ENCODE measurements at regions not wholly inside any gene's neighbourhood (a gene's known extent, or its start where the extent isn't known, plus 50 kb on each side); places are given as distances from the start of the nearest gene placed in this dataset.

DNA sequence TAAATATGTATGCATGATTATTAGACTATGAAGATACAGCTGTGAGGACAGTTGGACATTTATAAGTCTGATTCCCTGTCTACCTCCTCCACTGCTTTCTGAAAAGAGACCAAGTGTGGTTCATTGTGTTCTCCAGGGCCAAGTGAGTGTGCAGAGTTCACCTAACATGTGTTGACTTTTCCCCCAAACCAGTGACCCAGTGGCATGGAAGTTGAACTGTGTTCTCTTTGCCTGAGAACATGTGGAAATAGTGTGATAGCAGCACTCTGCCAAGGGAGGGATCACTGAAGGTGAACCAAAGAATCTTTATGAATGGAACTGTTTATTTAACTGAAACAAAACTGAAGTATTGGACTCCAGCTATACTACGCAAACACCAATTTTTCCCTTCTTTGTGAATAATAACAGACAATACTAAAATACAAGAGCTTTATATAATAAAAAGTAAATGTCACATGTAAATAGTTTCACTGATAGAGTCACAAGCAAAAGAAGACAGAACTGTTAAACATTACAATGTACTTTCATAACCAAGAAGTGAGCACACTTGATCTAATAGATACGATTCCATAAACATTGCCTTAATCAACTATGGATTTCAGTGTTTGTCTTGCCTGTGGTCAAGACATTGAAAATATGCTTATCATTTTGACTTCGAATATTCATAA lies 200.3 kb upstream of the FUT9 start (continued):
- TF ChIP-seq, protein P1, sequence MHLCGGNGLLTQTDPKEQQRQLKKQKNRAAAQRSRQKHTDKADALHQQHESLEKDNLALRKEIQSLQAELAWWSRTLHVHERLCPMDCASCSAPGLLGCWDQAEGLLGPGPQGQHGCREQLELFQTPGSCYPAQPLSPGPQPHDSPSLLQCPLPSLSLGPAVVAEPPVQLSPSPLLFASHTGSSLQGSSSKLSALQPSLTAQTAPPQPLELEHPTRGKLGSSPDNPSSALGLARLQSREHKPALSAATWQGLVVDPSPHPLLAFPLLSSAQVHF (CRISPR knock-in tag; IDR thresholded peaks at IDR 0.05): no peak
- TF ChIP-seq RAD21 (CRISPR knock-in tag; IDR thresholded peaks at IDR 0.05) (peak; percentile 62), ZNF549 (CRISPR knock-in tag; IDR thresholded peaks at IDR 0.05) (no peak), ZMYM4 (CRISPR knock-in tag; IDR thresholded peaks at IDR 0.05) (peak; percentile 100), FOXM1 (CRISPR knock-in tag; IDR thresholded peaks at IDR 0.05) (no peak), NONO (IDR thresholded peaks at IDR 0.05) (no peak), NONO (CRISPR knock-in tag; conservative IDR thresholded peaks at IDR 0.05) (peak; percentile 78), ZNF557 (CRISPR knock-in tag; IDR thresholded peaks at IDR 0.05) (0 out of 2 replicates have a peak, but pooled peaks have one; percentile 54), NCOA1 (CRISPR knock-in tag; IDR thresholded peaks at IDR 0.05) (peak; percentile 94), BRCA1 (CRISPR knock-in tag; IDR thresholded peaks at IDR 0.05) (no peak), ZNF121 (CRISPR knock-in tag; IDR thresholded peaks at IDR 0.05) (0 out of 2 replicates have a peak, but pooled peaks have one; percentile 30), ETV5 (CRISPR knock-in tag; IDR thresholded peaks at IDR 0.05; ENCODE audit: borderline replicate concordance) (peak; percentile 83), SOX5 (CRISPR knock-in tag; IDR thresholded peaks at IDR 0.05; ENCODE audit: borderline replicate concordance) (peak; percentile 97), HOXA7 (CRISPR knock-in tag; IDR thresholded peaks at IDR 0.05) (no peak), KLF11 (CRISPR knock-in tag; IDR thresholded peaks at IDR 0.05) (peak; percentile 82), ZNF781 (CRISPR knock-in tag; IDR thresholded peaks at IDR 0.05; ENCODE audit: borderline replicate concordance, not compliant biosample characterization) (peak; percentile 33), PHF21A (CRISPR knock-in tag; IDR thresholded peaks at IDR 0.05) (peak; percentile 79), ELF3 (CRISPR knock-in tag; IDR thresholded peaks at IDR 0.05) (peak; percentile 97), ZNF30 (CRISPR knock-in tag; IDR thresholded peaks at IDR 0.05) (no peak), ZNF124 (CRISPR knock-in tag; IDR thresholded peaks at IDR 0.05) (peak; percentile 90), ZNF138 (CRISPR knock-in tag; IDR thresholded peaks at IDR 0.05; ENCODE audit: low read depth) (no peak), ZFP90 (CRISPR knock-in tag; IDR thresholded peaks at IDR 0.05; ENCODE audit: borderline replicate concordance) (no peak)
- TF ChIP-seq, protein P2, sequence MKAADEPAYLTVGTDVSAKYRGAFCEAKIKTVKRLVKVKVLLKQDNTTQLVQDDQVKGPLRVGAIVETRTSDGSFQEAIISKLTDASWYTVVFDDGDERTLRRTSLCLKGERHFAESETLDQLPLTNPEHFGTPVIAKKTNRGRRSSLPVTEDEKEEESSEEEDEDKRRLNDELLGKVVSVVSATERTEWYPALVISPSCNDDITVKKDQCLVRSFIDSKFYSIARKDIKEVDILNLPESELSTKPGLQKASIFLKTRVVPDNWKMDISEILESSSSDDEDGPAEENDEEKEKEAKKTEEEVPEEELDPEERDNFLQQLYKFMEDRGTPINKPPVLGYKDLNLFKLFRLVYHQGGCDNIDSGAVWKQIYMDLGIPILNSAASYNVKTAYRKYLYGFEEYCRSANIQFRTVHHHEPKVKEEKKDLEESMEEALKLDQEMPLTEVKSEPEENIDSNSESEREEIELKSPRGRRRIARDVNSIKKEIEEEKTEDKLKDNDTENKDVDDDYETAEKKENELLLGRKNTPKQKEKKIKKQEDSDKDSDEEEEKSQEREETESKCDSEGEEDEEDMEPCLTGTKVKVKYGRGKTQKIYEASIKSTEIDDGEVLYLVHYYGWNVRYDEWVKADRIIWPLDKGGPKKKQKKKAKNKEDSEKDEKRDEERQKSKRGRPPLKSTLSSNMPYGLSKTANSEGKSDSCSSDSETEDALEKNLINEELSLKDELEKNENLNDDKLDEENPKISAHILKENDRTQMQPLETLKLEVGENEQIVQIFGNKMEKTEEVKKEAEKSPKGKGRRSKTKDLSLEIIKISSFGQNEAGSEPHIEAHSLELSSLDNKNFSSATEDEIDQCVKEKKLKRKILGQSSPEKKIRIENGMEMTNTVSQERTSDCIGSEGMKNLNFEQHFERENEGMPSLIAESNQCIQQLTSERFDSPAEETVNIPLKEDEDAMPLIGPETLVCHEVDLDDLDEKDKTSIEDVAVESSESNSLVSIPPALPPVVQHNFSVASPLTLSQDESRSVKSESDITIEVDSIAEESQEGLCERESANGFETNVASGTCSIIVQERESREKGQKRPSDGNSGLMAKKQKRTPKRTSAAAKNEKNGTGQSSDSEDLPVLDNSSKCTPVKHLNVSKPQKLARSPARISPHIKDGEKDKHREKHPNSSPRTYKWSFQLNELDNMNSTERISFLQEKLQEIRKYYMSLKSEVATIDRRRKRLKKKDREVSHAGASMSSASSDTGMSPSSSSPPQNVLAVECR (CRISPR knock-in tag; IDR thresholded peaks at IDR 0.05; ENCODE audit: borderline replicate concordance): no peak; the same call in 1 of the 2 replicates
- TF ChIP-seq, protein P3, sequence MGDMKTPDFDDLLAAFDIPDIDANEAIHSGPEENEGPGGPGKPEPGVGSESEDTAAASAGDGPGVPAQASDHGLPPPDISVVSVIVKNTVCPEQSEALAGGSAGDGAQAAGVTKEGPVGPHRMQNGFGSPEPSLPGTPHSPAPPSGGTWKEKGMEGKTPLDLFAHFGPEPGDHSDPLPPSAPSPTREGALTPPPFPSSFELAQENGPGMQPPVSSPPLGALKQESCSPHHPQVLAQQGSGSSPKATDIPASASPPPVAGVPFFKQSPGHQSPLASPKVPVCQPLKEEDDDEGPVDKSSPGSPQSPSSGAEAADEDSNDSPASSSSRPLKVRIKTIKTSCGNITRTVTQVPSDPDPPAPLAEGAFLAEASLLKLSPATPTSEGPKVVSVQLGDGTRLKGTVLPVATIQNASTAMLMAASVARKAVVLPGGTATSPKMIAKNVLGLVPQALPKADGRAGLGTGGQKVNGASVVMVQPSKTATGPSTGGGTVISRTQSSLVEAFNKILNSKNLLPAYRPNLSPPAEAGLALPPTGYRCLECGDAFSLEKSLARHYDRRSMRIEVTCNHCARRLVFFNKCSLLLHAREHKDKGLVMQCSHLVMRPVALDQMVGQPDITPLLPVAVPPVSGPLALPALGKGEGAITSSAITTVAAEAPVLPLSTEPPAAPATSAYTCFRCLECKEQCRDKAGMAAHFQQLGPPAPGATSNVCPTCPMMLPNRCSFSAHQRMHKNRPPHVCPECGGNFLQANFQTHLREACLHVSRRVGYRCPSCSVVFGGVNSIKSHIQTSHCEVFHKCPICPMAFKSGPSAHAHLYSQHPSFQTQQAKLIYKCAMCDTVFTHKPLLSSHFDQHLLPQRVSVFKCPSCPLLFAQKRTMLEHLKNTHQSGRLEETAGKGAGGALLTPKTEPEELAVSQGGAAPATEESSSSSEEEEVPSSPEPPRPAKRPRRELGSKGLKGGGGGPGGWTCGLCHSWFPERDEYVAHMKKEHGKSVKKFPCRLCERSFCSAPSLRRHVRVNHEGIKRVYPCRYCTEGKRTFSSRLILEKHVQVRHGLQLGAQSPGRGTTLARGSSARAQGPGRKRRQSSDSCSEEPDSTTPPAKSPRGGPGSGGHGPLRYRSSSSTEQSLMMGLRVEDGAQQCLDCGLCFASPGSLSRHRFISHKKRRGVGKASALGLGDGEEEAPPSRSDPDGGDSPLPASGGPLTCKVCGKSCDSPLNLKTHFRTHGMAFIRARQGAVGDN (CRISPR knock-in tag; IDR thresholded peaks at IDR 0.05): no peak

Measured in HepG2 (cell line).